ENCODE measurements at regions not wholly inside any gene's neighbourhood (a gene's known extent, or its start where the extent isn't known, plus 50 kb on each side); places are given as distances from the start of the nearest gene placed in this dataset.

DNA sequence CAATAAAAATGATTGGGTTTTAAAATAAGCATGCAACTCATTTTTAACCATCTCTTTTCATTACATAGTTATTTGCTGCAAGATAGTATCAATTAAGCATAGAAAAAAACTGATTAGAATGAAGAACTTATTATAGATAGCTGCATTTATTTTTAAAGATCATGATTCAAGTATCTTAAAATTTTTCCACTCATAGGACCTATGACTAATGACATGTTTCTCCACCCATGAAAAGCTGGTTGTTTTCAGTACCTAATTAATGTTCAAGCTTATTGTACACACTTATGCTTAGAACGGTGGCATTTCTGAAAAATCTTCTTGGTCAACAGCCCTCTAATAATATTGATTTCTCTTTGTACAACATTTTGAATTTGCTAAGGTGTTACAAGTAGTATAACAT is 193.5 kb upstream of the PITX2 start (continued):
- TF ChIP-seq ZNF124 (CRISPR knock-in tag; IDR thresholded peaks at IDR 0.05) (no peak), ZNF445 (CRISPR knock-in tag; IDR thresholded peaks at IDR 0.05; ENCODE audit: low read depth) (no peak), SOX6 (IDR thresholded peaks at IDR 0.05) (no peak), ARID1B (IDR thresholded peaks at IDR 0.05) (no peak), THRAP3 (IDR thresholded peaks at IDR 0.05; ENCODE audit: borderline replicate concordance) (no peak)
- TF ChIP-seq, protein P1, sequence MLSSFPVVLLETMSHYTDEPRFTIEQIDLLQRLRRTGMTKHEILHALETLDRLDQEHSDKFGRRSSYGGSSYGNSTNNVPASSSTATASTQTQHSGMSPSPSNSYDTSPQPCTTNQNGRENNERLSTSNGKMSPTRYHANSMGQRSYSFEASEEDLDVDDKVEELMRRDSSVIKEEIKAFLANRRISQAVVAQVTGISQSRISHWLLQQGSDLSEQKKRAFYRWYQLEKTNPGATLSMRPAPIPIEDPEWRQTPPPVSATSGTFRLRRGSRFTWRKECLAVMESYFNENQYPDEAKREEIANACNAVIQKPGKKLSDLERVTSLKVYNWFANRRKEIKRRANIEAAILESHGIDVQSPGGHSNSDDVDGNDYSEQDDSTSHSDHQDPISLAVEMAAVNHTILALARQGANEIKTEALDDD (IDR thresholded peaks at IDR 0.05) = no peak

DNA sequence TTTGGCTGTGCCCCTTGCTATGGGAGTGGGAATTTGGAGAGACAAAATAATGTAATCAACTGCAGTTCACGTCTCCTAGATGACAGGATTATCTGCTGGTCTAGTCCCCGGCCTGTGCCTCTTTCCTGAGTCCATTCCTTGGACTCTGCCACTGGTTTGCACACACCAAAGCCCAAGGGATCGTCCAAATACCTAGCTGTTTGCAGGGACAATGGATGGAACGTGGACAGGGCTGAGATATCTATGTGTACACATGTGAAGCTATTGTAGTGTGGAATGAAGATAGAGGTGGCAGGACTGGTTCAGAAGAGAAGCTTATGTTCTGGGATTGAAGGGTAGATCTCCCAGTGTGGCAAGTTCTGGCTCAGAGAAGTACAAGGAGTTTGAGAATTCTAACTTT is 198.3 kb upstream of the PITX2 start:
- in situ Hi-C loops (cut with MboI) (no loop called here), intact Hi-C loops (cut with micrococcal nuclease) (no loop called here)
- FAIRE-seq (no peak), ATAC-seq (no peak), DNase-seq (ENCODE audit: extremely low read depth in 1 of 4, low spot score in 3 of 4) (no peak)
- H3K36me3 ChIP-seq (ENCODE audit: control insufficient read depth, insufficient read depth, low read length) = no peaks in the 10 kb centered on the region
- H3K79me2 ChIP-seq (ENCODE audit: control insufficient read depth, insufficient read depth, low read length) = no peaks in the 10 kb centered on the region
- H3K9me1 ChIP-seq (ENCODE audit: control insufficient read depth, insufficient read depth, low read length) = no peaks in the 10 kb centered on the region
- H3K9ac ChIP-seq (ENCODE audit: insufficient read depth in 1 of 2, low read depth in 2 of 2, low read length in 2 of 2) = no peak overlapping the region
- no peaks in the 10 kb centered on the region for H4K20me1 ChIP-seq (replicated peaks; ENCODE audit: control insufficient read depth, insufficient read depth, low read length)
- no peak overlapping the region for H3K4me2 ChIP-seq (ENCODE audit: insufficient read depth, low read length)
- no peaks in the 10 kb centered on the region for H3K27me3 ChIP-seq (ENCODE audit: control insufficient read depth in 2 of 2, insufficient read depth in 2 of 2, low read length in 2 of 2)
- CTCF ChIA-PET (ENCODE audit: low intra/inter-chr PET ratio) = no interaction called here
- POLR2A ChIA-PET = no interaction called here
- no peaks in the 10 kb centered on the region for H3K4me1 ChIP-seq (replicated peaks in 1 of 2; ENCODE audit: control insufficient read depth in 2 of 2, insufficient read depth in 2 of 2, low read length in 2 of 2)
- BruUV-seq (replicated peaks) = no TSS peak
- H2AFZ ChIP-seq (ENCODE audit: low read depth, low read length) = no peak overlapping the region
- 0% methylated on average over 4 of the region's 4 CpGs for WGBS (ENCODE audit: insufficient coverage, low coverage, missing lambda C conversion rate)
- H3K27ac ChIP-seq (ENCODE audit: extremely low read depth, low read depth, low read length) = no peak overlapping the region
- H3K9me3 ChIP-seq (replicated peaks; ENCODE audit: control insufficient read depth, insufficient read depth, low read depth, low read length) = no peaks in the 10 kb centered on the region
- H3K4me3 ChIP-seq = no peak overlapping the region
- TF ChIP-seq YBX1 (IDR thresholded peaks at IDR 0.05) = no peak
- TF ChIP-seq ZNF324 (CRISPR knock-in tag; IDR thresholded peaks at IDR 0.05) = no peak
- no peak for TF ChIP-seq PURB (CRISPR knock-in tag; IDR thresholded peaks at IDR 0.05; ENCODE audit: low read depth)
- TF ChIP-seq ETS2 (tag; IDR thresholded peaks at IDR 0.05; ENCODE audit: borderline replicate concordance, poor library complexity, severe bottlenecking) = no peak
- no peak for TF ChIP-seq ZNF696 (CRISPR knock-in tag; conservative IDR thresholded peaks at IDR 0.05)
- TF ChIP-seq, protein P2, sequence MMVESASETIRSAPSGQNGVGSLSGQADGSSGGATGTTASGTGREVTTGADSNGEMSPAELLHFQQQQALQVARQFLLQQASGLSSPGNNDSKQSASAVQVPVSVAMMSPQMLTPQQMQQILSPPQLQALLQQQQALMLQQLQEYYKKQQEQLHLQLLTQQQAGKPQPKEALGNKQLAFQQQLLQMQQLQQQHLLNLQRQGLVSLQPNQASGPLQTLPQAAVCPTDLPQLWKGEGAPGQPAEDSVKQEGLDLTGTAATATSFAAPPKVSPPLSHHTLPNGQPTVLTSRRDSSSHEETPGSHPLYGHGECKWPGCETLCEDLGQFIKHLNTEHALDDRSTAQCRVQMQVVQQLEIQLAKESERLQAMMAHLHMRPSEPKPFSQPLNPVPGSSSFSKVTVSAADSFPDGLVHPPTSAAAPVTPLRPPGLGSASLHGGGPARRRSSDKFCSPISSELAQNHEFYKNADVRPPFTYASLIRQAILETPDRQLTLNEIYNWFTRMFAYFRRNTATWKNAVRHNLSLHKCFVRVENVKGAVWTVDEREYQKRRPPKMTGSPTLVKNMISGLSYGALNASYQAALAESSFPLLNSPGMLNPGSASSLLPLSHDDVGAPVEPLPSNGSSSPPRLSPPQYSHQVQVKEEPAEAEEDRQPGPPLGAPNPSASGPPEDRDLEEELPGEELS (CRISPR knock-in tag; IDR thresholded peaks at IDR 0.05; ENCODE audit: borderline replicate concordance) = no peak
- no peak for TF ChIP-seq SMARCC2 (IDR thresholded peaks at IDR 0.05; ENCODE audit: low read depth)
- no peak for TF ChIP-seq CSDE1 (IDR thresholded peaks at IDR 0.05)
- TF ChIP-seq, protein P3, sequence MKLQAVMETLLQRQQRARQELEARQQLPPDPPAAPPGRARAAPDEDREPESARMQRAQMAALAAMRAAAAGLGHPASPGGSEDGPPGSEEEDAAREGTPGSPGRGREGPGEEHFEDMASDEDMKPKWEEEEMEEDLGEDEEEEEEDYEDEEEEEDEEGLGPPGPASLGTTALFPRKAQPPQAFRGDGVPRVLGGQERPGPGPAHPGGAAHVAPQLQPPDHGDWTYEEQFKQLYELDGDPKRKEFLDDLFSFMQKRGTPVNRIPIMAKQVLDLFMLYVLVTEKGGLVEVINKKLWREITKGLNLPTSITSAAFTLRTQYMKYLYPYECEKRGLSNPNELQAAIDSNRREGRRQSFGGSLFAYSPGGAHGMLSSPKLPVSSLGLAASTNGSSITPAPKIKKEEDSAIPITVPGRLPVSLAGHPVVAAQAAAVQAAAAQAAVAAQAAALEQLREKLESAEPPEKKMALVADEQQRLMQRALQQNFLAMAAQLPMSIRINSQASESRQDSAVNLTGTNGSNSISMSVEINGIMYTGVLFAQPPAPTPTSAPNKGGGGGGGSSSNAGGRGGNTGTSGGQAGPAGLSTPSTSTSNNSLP (IDR thresholded peaks at IDR 0.05; ENCODE audit: borderline replicate concordance, low read depth, low read length) = no peak
- no peak for TF ChIP-seq RAD51 (IDR thresholded peaks at IDR 0.05; ENCODE audit: borderline replicate concordance, low read depth)
